GM12878 (cell line): ENCODE measurements at regions not wholly inside any gene's neighbourhood (a gene's known extent, or its start where the extent isn't known, plus 50 kb on each side); places are given as distances from the start of the nearest gene placed in this dataset.

Experiments used
- ATAC-seq: fragments of 200-7000 bp; cut with Tn5 transposase; 3 replicates; pipeline ENCODE4 v1.9.1; 2020; ENCODE audit warnings: mild to moderate bottlenecking, moderate library complexity
- BruUV-seq: library from RNA; stranded (reverse); fragments of 400-500 nt; replicated peaks from 2 replicates; lab custom pipeline; 2021; lab: Mats Ljungman, UMichigan
- CTCF ChIA-PET: fragments of 300-600 bp; sonication (Branson Sonifier 250); formaldehyde crosslinking; extraction: SDS; loops from one replicate; lab custom pipeline; 2021; ENCODE audit warnings: inconsistent platforms; lab: Yijun Ruan, JAX
- POLR2A ChIA-PET: fragments of 350-600 bp; formaldehyde crosslinking; extraction: SDS; loops from one replicate; lab custom pipeline; 2021; ENCODE audit warnings: inconsistent platforms; lab: Charles Lee
- RAD21 ChIA-PET: fragments of 300-600 bp; sonication (Branson Sonifier 250); formaldehyde crosslinking; loops from one replicate; lab custom pipeline; 2023; ENCODE audit warnings: antibody characterized with exemption; ENCODE audit not compliant: unreplicated experiment; lab: Charles Lee
- SMC1A ChIA-PET: fragments of 300-600 bp; sonication (Branson Sonifier 250); formaldehyde crosslinking; loops from one replicate; lab custom pipeline; 2023; ENCODE audit not compliant: unreplicated experiment, uncharacterized antibody; lab: Charles Lee
- DNase-seq: peaks from one replicate; pipeline ENCODE4 v3.0.0-alpha.2; 2011; ENCODE audit warnings: low read depth, low spot score
- FAIRE-seq: peaks from 3 replicates; lab custom pipeline; 2011; peaks lifted over from hg19 to GRCh38; lab: Jason Lieb, UNC
- H2AFZ ChIP-seq: 2 replicates; pipeline ENCODE4 v1.6.0; 2011; ENCODE audit warnings: low read depth, low read length, control low read depth; ENCODE audit not compliant: control insufficient read depth
- H3K27ac ChIP-seq: 2 replicates; pipeline ENCODE4 v1.5.1; 2011; ENCODE audit warnings: control low read depth; ENCODE audit not compliant: control insufficient read depth, insufficient read depth
- H3K27me3 ChIP-seq, 2 experiments: replicated peaks in 1 of 2; 2 replicates each; pipeline versions ENCODE4 v1.6.0 to v1.6.1; 2011; ENCODE audit warnings: low read length in 1 of 2; ENCODE audit not compliant: control insufficient read depth in 2 of 2, insufficient read depth in 2 of 2
- H3K36me3 ChIP-seq, 2 experiments: 2 replicates each; pipeline ENCODE4 v1.5.1; 2011; ENCODE audit warnings: low read length in 1 of 2; ENCODE audit not compliant: control insufficient read depth in 2 of 2, insufficient read depth in 2 of 2
- H3K4me1 ChIP-seq: 2 replicates; pipeline ENCODE4 v1.6.1; 2011; ENCODE audit warnings: mild to moderate bottlenecking, low read length, moderate library complexity, mixed read lengths; ENCODE audit not compliant: control insufficient read depth, insufficient read depth
- H3K4me2 ChIP-seq: 2 replicates; pipeline ENCODE4 v1.6.0; 2011; ENCODE audit warnings: control low read depth; ENCODE audit not compliant: control insufficient read depth, insufficient read depth
- H3K4me3 ChIP-seq: fragments of 200-600 bp; sonication (generic); 2 replicates; pipeline ENCODE4 v1.5.1; 2016
- H3K79me2 ChIP-seq: 2 replicates; pipeline ENCODE4 v1.6.0; 2011; ENCODE audit warnings: low read length; ENCODE audit not compliant: control insufficient read depth, insufficient read depth
- H3K9ac ChIP-seq: 2 replicates; pipeline ENCODE4 v1.8.0; 2011; ENCODE audit warnings: low read length, control low read depth, mixed read lengths; ENCODE audit not compliant: control insufficient read depth, insufficient read depth
- H3K9me3 ChIP-seq: replicated peaks from 3 replicates; pipeline ENCODE4 v1.5.1; 2011; ENCODE audit warnings: mild to moderate bottlenecking, low read length; ENCODE audit not compliant: control insufficient read depth, insufficient read depth
- H4K20me1 ChIP-seq: 2 replicates; pipeline ENCODE4 v1.6.0; 2011; ENCODE audit not compliant: control insufficient read depth, insufficient read depth
- CBFB ChIP-seq: IDR thresholded peaks from 2 replicates; pipeline ENCODE4 v1.6.1; 2016; ENCODE audit warnings: antibody characterized with exemption, low read depth
- CHD1 ChIP-seq: IDR thresholded peaks from 2 replicates; pipeline ENCODE4 v1.6.1; 2012; ENCODE audit warnings: low read depth, low read length, improper control_type of control experiment
- E2F8 ChIP-seq: fragments of 450-650 bp; IDR thresholded peaks from 2 replicates; pipeline ENCODE4 v1.6.1; 2018; ENCODE audit warnings: mild to moderate bottlenecking, low read depth, moderate library complexity; ENCODE audit not compliant: partially characterized antibody
- MEF2A ChIP-seq: IDR thresholded peaks from 2 replicates; pipeline ENCODE4 v1.6.1; 2011; ENCODE audit warnings: low read depth, mild to moderate bottlenecking, low read length, moderate library complexity; ENCODE audit not compliant: insufficient read depth
- MYC ChIP-seq: IDR thresholded peaks from 2 replicates; pipeline ENCODE4 v1.6.1; 2011; ENCODE audit warnings: mild to moderate bottlenecking, low read length, moderate library complexity, inconsistent platforms; ENCODE audit not compliant: insufficient read depth, insufficient replicate concordance, insufficient read length, severe bottlenecking
- NR2C2 ChIP-seq: IDR thresholded peaks from 2 replicates; pipeline ENCODE4 v1.6.1; 2011; ENCODE audit warnings: borderline replicate concordance, low read depth; ENCODE audit not compliant: control insufficient read depth, insufficient read length
- PKNOX1 ChIP-seq: fragments of 450-650 bp; IDR thresholded peaks from 2 replicates; pipeline ENCODE4 v1.6.1; 2016; ENCODE audit warnings: mild to moderate bottlenecking
- POLR2AphosphoS5 ChIP-seq: IDR thresholded peaks from 2 replicates; pipeline ENCODE4 v1.6.1; 2011; ENCODE audit warnings: mild to moderate bottlenecking, low read length, inconsistent platforms
- RUNX3 ChIP-seq: IDR thresholded peaks from 2 replicates; pipeline ENCODE4 v1.6.1; 2012; ENCODE audit warnings: low read length, inconsistent platforms
- SP1 ChIP-seq: IDR thresholded peaks from one replicate; pipeline ENCODE4 v1.6.1; 2011; ENCODE audit warnings: low read depth, low read length
- TARDBP ChIP-seq: IDR thresholded peaks from 2 replicates; pipeline ENCODE4 v1.6.1; 2016; ENCODE audit warnings: borderline replicate concordance
- ZBTB4 ChIP-seq: fragments of 450-650 bp; formaldehyde crosslinking; IDR thresholded peaks from 2 replicates; pipeline ENCODE4 v1.4.0; 2022; ENCODE audit warnings: mild to moderate bottlenecking, moderate library complexity
- ZSCAN29 ChIP-seq: fragments of 450-650 bp; IDR thresholded peaks from 2 replicates; pipeline ENCODE4 v1.6.1; 2017; ENCODE audit warnings: mild to moderate bottlenecking, moderate library complexity
- WGBS: methylation state at CpG from one replicate; pipeline ENCODE4 v1.1.6; 2016; ENCODE audit warnings: low lambda C conversion rate; ENCODE audit not compliant: insufficient replicate concordance, insufficient coverage; ENCODE audit errors: missing lambda C conversion rate; 5-methylcytosine and 5-hydroxymethylcytosine counted together
- in situ Hi-C: fragments of 300-500 bp; cut with MboI; formaldehyde crosslinking; loops from 9 replicates; pipeline ENCODE4 v1.14.3; 2018; ENCODE audit warnings: mixed read lengths
- intact Hi-C: fragments of 100-400 bp; cut with micrococcal nuclease; formaldehyde crosslinking; loops from one replicate; pipeline ENCODE4 v1.14.2; 2022; ENCODE audit not compliant: unreplicated experiment

DNA sequence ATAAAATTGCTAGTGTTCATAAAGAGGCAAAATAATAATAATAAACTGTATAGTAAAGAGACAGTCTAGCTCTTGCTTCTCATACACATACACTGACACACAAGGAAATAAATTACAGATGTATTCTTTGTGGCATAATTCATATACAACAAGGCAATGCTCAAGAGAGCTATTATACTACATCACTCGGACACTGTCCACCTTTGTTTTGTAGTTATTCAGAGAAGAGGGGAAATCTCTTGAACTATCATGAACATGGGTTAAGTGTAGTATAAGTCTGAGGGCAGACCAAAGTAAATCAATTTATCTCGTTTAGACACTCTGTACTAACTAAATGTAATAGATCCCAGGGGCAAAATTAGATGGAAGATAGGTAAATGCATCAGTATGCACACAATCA is 72.7 kb upstream of the PHIP start:
- FAIRE-seq (no peak), DNase-seq (no peak), ATAC-seq (no peak)
- WGBS: 16% methylated on average over 2 of the region's 2 CpGs
- ChIA-PET CTCF (no interaction called here), RAD21 (no interaction called here), POLR2A (no interaction called here), SMC1A (no interaction called here)
- TF ChIP-seq MEF2A (no peak), CBFB (no peak), RUNX3 (no peak), CHD1 (no peak), PKNOX1 (no peak), ZSCAN29 (no peak), ZBTB4 (CRISPR knock-in tag) (no peak), POLR2AphosphoS5 (no peak), SP1 (no peak), E2F8 (no peak), NR2C2 (no peak), MYC (no peak), TARDBP (no peak)
- Histone ChIP-seq H3K27ac (no peak overlapping the region), H3K36me3 (no peaks in the 10 kb centered on the region), H4K20me1 (no peaks in the 10 kb centered on the region), H3K9me3 (no peaks in the 10 kb centered on the region), H3K4me2 (no peak overlapping the region), H3K4me1 (no peaks in the 10 kb centered on the region), H2AFZ (no peak overlapping the region), H3K79me2 (no peaks in the 10 kb centered on the region), H3K27me3 (no peaks in the 10 kb centered on the region), H3K4me3 (no peak overlapping the region), H3K9ac (no peak overlapping the region)
- intact Hi-C loops: no loop called here
- in situ Hi-C loops: no loop called here
- BruUV-seq: no TSS peak
